ENCODE measurements at regions not wholly inside any gene's neighbourhood (a gene's known extent, or its start where the extent isn't known, plus 50 kb on each side); places are given as distances from the start of the nearest gene placed in this dataset.

DNA sequence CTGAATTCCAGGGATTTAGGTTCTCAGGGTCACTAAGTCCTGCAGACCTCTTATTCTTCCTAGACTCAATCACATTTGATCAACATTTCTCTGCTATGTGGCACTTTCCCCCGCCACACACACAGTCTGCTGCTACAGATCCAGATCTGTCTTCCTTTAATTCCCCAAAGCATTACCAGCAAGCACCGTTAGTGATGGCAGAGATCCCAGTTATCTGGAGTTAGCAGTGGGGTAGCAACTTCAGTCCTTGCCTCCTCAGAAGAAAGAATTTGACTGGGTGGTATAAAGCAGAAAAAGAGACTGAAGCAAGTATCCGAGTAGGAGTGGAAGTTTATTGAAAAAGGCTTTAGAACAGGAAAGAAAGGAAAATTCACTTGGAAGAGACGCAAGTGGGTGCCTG is 100.4 kb upstream of the ETV3 start:
- TF ChIP-seq, protein P1, sequence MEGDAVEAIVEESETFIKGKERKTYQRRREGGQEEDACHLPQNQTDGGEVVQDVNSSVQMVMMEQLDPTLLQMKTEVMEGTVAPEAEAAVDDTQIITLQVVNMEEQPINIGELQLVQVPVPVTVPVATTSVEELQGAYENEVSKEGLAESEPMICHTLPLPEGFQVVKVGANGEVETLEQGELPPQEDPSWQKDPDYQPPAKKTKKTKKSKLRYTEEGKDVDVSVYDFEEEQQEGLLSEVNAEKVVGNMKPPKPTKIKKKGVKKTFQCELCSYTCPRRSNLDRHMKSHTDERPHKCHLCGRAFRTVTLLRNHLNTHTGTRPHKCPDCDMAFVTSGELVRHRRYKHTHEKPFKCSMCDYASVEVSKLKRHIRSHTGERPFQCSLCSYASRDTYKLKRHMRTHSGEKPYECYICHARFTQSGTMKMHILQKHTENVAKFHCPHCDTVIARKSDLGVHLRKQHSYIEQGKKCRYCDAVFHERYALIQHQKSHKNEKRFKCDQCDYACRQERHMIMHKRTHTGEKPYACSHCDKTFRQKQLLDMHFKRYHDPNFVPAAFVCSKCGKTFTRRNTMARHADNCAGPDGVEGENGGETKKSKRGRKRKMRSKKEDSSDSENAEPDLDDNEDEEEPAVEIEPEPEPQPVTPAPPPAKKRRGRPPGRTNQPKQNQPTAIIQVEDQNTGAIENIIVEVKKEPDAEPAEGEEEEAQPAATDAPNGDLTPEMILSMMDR (IDR thresholded peaks at IDR 0.05 in 8 of 11, conservative IDR thresholded peaks at IDR 0.05 in 3 of 11), result no peak
- no peak for TF ChIP-seq POLR2A (IDR thresholded peaks at IDR 0.05)

All from spleen (tissue), 7 donors.